GM18867 (cell line): ENCODE measurements at regions not wholly inside any gene's neighbourhood (a gene's known extent, or its start where the extent isn't known, plus 50 kb on each side); places are given as distances from the start of the nearest gene placed in this dataset.
"Not testable (repeated sequence)": the region's sequence is repeated elsewhere in the genome, so short reads cannot be mapped to it uniquely, and the experiment has no call there.

Source experiments
- ATAC-seq: cut with Tn5 transposase; IDR thresholded peaks from one replicate; pipeline ENCODE4 v1.9.1; 2021; ENCODE audit warnings: mild to moderate bottlenecking, moderate library complexity; ENCODE audit not compliant: unreplicated experiment

GRCh38 chr7:123264820-123265219 is 65.1 kb upstream of the SLC13A1 start:
- ATAC-seq = not testable (repeated sequence)

GRCh38 chr7:123260428-123260960 is 60.7 kb upstream of the SLC13A1 start:
- no peak for ATAC-seq

DNA sequence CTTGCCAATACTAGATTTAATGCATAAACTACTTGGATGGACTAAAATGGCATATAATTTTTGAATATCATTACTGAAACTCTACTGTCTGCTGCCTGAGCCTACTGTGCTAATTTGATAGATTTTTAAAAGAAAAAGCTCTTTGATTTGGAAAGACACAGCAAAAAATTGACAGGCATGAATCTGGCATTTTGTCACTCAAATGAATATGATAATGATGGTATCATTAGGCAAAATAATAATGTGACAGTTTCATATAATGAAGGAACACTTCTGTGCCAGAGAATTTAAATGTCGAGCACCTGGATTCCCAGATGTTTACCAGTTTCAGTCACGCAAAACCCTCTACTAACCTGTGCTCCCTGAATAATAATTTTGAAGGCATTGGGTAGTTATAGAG is 60.0 kb upstream of the SLC13A1 start:
- no peak for ATAC-seq
